SH-SY5Y (cell line): ENCODE measurements at regions not wholly inside any gene's neighbourhood (a gene's known extent, or its start where the extent isn't known, plus 50 kb on each side); places are given as distances from the start of the nearest gene placed in this dataset.

Experiments
- GATA2 ChIP-seq: IDR thresholded peaks from 2 replicates; pipeline ENCODE4 v1.6.1; 2011; ENCODE audit warnings: mild to moderate bottlenecking, low read depth, low read length
- GATA3 ChIP-seq: IDR thresholded peaks from 2 replicates; pipeline ENCODE4 v1.6.1; 2011; ENCODE audit warnings: low read depth, mild to moderate bottlenecking, low read length, moderate library complexity

DNA sequence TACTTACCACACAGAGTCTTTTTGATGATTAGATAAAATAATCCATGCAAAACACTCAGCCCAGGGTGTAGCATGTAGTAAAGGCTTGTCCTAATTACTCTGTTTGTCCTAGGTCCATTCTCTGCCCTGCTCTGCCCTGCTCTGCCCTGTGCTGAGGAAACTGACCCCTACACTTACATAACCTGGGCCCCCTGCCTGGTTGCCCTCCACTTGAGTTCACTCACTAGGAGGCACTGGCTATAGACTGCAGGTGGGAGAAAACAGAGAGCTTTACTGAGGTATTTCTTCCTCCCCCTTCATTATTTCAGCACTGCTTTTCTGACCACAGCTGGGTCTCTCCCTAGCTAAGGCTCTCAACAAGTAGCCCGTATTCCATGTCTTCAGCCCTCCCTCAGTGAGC, 70.9 kb upstream of the TBX18 start:
- no peak for TF ChIP-seq GATA3
- TF ChIP-seq GATA2, result no peak

DNA sequence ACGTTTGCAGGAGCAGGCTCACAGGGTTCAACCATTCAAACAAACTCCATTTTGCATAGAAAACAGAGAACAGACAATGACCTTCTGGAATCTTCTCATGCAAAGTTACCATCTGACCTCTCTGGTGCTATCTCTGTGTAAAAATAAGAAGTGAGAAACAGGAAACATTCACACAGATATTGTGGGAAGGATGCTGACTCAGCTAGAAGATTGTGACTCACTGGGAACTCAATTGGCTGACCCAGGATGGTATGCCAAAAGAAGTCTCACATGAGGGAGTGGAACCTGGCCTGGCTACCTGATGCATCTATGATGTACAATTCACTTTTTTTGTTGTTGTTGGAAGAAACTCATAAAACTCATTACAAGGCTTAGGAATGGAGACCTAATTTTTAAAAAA, 61.1 kb upstream of the TBX18 start:
- no peak for TF ChIP-seq GATA3
- no peak for TF ChIP-seq GATA2

DNA sequence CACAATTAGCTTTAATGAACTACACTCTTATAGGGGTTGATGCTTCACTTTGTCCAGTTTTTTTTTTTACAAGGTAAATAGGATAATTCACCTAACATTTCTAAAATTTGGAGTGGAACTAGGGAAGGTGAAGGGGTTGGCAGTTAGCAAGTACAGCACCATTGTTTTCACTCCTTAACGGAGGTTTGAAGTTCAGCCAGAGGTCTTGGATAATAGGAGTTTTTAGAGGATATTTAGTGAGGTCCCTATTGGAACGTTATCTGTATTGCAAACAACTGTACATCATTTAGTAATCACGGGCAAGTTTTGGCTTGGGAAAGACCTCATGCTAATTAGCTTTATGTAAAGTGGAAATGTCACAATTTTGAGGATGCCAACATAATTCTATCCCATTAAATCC, 52.3 kb upstream of the TBX18 start:
- TF ChIP-seq GATA3 (no peak), GATA2 (no peak)

DNA sequence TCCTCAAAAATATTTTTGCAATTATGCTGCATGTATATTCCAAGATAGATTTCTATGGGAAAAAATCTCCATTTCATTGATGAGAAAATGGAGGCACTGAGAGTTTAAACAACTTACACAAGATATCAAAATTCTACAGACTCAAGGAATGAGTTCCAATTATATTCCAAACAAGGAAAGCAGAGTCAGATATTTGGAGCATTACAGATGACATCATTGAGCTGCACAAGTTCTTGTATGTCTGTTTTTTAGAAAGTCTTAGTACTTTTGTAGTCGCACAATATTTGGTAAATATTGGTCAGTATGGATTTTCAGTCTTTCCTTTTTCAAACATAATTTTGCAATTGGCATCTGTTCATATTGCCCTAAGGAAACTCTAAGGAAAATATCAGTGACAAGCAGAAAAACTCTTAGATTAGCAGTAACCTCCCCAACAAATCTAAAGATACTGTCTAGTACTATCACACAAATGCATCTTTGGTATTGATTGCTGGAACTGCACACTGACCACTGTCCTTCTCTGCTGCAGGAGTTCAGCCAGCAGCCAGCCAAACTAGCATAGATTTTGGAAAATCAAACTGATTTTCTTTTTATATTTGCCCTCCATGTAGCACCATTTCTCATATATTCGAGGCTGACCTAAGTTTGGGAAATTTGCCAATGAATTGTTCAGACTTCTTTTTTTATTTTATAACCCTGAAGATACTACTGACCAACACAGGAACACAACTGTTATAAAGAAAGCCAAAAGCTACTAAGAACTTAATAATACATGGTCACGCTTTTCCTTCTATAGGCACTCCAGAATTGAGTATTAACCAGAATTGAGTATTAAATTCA, 51.7 kb upstream of the TBX18 start:
- TF ChIP-seq GATA2 (no peak), GATA3 (no peak)
